ENCODE measurements at regions not wholly inside any gene's neighbourhood (a gene's known extent, or its start where the extent isn't known, plus 50 kb on each side); places are given as distances from the start of the nearest gene placed in this dataset.

DNA sequence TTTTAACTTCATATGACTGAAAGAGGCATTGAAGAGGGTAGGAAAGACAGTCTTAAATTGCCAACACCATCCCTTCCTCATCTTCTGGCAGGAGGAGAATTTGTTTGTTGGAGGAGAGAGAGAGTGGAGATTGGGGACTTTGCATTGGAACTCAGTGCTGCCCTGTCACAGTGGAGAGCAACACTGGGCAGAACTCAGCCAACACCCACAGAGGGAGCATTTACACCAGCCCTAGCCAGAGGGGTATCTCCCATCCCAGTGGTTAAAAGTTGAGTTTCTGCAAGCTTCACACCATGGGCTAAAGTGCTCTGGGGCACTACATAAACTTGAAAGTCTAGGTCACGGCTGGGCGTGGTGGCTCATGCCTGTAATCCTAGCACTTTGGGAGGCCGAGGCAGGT, 174.1 kb downstream of the ANKRD30B start:
- TF ChIP-seq, protein P1, sequence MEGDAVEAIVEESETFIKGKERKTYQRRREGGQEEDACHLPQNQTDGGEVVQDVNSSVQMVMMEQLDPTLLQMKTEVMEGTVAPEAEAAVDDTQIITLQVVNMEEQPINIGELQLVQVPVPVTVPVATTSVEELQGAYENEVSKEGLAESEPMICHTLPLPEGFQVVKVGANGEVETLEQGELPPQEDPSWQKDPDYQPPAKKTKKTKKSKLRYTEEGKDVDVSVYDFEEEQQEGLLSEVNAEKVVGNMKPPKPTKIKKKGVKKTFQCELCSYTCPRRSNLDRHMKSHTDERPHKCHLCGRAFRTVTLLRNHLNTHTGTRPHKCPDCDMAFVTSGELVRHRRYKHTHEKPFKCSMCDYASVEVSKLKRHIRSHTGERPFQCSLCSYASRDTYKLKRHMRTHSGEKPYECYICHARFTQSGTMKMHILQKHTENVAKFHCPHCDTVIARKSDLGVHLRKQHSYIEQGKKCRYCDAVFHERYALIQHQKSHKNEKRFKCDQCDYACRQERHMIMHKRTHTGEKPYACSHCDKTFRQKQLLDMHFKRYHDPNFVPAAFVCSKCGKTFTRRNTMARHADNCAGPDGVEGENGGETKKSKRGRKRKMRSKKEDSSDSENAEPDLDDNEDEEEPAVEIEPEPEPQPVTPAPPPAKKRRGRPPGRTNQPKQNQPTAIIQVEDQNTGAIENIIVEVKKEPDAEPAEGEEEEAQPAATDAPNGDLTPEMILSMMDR (conservative IDR thresholded peaks at IDR 0.05; ENCODE audit: low read length) = no peak
- TF ChIP-seq EZH2phosphoT487 (IDR thresholded peaks at IDR 0.05; ENCODE audit: borderline replicate concordance, low read depth, low read length) = no peak

Measured in OCI-LY7 (cell line).